ENCODE measurements at regions not wholly inside any gene's neighbourhood (a gene's known extent, or its start where the extent isn't known, plus 50 kb on each side); places are given as distances from the start of the nearest gene placed in this dataset.

GRCh38 chr6:164214066-164214465, 799.5 kb downstream of the QKI start:
- DNase-seq (ENCODE audit: low spot score), result no peak

- no peak for DNase-seq (ENCODE audit: low spot score)
These were observed 796.7 kb downstream of the QKI start for GRCh38 chr6:164211254-164211653.

- DNase-seq (ENCODE audit: low spot score), result no peak
These were observed 796.3 kb downstream of the QKI start for GRCh38 chr6:164210783-164211182.

GRCh38 chr6:164210323-164210722, 795.8 kb downstream of the QKI start:
- no peak for DNase-seq (ENCODE audit: low spot score)

- DNase-seq (ENCODE audit: low spot score), result no peak
These were observed 793.9 kb downstream of the QKI start for GRCh38 chr6:164208371-164208770.

GRCh38 chr6:164206807-164207423, 792.4 kb downstream of the QKI start:
- DNase-seq (ENCODE audit: low spot score), result no peak

GRCh38 chr6:164200071-164200470, 785.6 kb downstream of the QKI start:
- DNase-seq (ENCODE audit: low spot score), result no peak

GRCh38 chr6:164195942-164196281, 781.4 kb downstream of the QKI start:
- no peak for DNase-seq (ENCODE audit: low spot score)

GRCh38 chr6:164195278-164195941, 780.9 kb downstream of the QKI start:
- no peak for DNase-seq (ENCODE audit: low spot score)

GRCh38 chr6:164188861-164189260, 774.3 kb downstream of the QKI start:
- DNase-seq (ENCODE audit: low spot score), result no peak

GRCh38 chr6:164185471-164185871, 771.0 kb downstream of the QKI start:
- no peak for DNase-seq (ENCODE audit: low spot score)

- DNase-seq (ENCODE audit: low spot score), result no peak
These were observed 769.9 kb downstream of the QKI start for GRCh38 chr6:164184410-164184809.

- no peak for DNase-seq (ENCODE audit: low spot score)
These were observed 769.1 kb downstream of the QKI start for GRCh38 chr6:164183556-164184123.

GRCh38 chr6:164178679-164179332, 764.3 kb downstream of the QKI start:
- no peak for DNase-seq (ENCODE audit: low spot score)

GRCh38 chr6:164169355-164169754, 754.8 kb downstream of the QKI start:
- DNase-seq (ENCODE audit: low spot score), result no peak

GRCh38 chr6:164168595-164168994, 754.1 kb downstream of the QKI start:
- DNase-seq (ENCODE audit: low spot score), result no peak

GRCh38 chr6:164167873-164168405, 753.4 kb downstream of the QKI start:
- DNase-seq (ENCODE audit: low spot score), result no peak

GRCh38 chr6:164166996-164167395, 752.5 kb downstream of the QKI start:
- no peak for DNase-seq (ENCODE audit: low spot score)

- no peak for DNase-seq (ENCODE audit: low spot score)
These were observed 752.0 kb downstream of the QKI start for GRCh38 chr6:164166515-164166914.

- no peak for DNase-seq (ENCODE audit: low spot score)
These were observed 750.4 kb downstream of the QKI start for GRCh38 chr6:164164876-164165275.

GRCh38 chr6:164163239-164163638, 748.7 kb downstream of the QKI start:
- DNase-seq (ENCODE audit: low spot score), result no peak

GRCh38 chr6:164159061-164159460, 744.5 kb downstream of the QKI start:
- DNase-seq (ENCODE audit: low spot score), result no peak

GRCh38 chr6:164154588-164154987, 740.1 kb downstream of the QKI start:
- no peak for DNase-seq (ENCODE audit: low spot score)
